ENCODE measurements at regions not wholly inside any gene's neighbourhood (a gene's known extent, or its start where the extent isn't known, plus 50 kb on each side); places are given as distances from the start of the nearest gene placed in this dataset.

DNA sequence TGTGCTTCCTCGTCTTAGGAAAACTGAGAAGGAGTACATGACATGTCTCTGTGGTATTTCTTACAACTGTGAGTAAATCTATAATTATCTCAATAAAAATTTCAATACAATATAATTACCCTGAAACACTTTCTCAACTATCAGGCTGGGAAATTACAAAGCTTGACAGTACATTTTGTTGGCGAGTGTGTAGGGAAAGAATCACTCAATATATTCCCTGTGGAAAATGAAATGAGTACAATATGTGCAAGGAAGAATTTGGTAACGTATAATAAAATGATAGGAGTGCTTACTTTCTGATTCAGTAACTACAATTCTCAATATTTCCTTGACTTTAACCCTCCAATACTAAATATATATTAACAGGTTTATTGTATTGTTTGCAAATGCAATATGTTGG lies 818.2 kb upstream of the CADM2 start:
- TF ChIP-seq, protein P1, sequence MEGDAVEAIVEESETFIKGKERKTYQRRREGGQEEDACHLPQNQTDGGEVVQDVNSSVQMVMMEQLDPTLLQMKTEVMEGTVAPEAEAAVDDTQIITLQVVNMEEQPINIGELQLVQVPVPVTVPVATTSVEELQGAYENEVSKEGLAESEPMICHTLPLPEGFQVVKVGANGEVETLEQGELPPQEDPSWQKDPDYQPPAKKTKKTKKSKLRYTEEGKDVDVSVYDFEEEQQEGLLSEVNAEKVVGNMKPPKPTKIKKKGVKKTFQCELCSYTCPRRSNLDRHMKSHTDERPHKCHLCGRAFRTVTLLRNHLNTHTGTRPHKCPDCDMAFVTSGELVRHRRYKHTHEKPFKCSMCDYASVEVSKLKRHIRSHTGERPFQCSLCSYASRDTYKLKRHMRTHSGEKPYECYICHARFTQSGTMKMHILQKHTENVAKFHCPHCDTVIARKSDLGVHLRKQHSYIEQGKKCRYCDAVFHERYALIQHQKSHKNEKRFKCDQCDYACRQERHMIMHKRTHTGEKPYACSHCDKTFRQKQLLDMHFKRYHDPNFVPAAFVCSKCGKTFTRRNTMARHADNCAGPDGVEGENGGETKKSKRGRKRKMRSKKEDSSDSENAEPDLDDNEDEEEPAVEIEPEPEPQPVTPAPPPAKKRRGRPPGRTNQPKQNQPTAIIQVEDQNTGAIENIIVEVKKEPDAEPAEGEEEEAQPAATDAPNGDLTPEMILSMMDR (IDR thresholded peaks at IDR 0.05; ENCODE audit: low read depth, low read length, missing control alignments): no peak
- no peak for DNase-seq (ENCODE audit: extremely low read depth, low read depth)
- no peak overlapping the region for H3K4me3 ChIP-seq (replicated peaks; ENCODE audit: low read depth, low read length)

DNA sequence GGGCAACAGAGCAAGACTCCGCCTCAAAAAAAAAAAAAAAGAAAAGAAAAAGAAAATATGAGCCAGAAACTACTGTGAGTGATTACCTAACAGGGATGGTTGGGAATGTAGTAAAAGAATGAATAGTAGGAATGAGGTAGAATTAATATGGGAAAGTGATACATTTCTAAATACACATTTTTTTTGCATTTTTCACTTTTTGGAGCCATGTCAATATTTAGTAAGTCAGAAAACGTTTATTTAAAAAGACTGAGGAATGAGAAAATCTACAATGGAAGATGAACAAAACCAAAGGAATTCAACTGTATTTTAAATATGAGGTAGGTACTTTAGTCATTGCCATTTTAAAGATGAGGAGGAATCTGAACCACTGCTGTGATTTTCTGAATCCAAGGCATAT lies 817.2 kb upstream of the CADM2 start:
- H3K4me3 ChIP-seq (replicated peaks; ENCODE audit: low read depth, low read length): no peak overlapping the region
- no peak for DNase-seq (ENCODE audit: extremely low read depth, low read depth)
- TF ChIP-seq, protein P1 (IDR thresholded peaks at IDR 0.05; ENCODE audit: low read depth, low read length, missing control alignments): no peak

- H3K4me3 ChIP-seq (replicated peaks; ENCODE audit: low read depth, low read length): no peak overlapping the region
- TF ChIP-seq, protein P1 (IDR thresholded peaks at IDR 0.05; ENCODE audit: low read depth, low read length, missing control alignments): no peak
- no peak for DNase-seq (ENCODE audit: extremely low read depth, low read depth)
Observed at GRCh38 chr3:84165328-84165727, 793.5 kb upstream of the CADM2 start.

DNA sequence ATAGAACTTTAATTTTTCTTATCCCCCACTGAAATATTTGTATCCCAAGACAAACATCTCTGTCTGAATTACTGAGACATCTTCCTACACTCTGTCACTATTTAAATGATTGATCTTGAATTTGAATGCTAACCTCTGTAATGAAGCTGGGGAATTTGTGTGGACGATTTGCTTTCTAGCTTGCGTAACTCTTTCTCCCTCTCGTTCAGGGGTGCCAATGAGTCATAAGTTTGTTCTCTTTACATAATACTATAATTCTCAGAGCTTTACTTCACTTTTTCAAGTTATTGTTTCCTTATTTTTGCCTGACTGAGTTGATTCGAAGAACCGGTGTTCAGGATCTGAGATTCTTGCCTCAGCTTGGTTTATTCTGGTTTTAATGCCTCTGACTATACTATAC lies 783.3 kb upstream of the CADM2 start:
- H3K4me3 ChIP-seq (replicated peaks; ENCODE audit: low read depth, low read length): no peak overlapping the region
- TF ChIP-seq, protein P1 (IDR thresholded peaks at IDR 0.05; ENCODE audit: low read depth, low read length, missing control alignments): no peak
- DNase-seq (ENCODE audit: extremely low read depth, low read depth): no peak

DNA sequence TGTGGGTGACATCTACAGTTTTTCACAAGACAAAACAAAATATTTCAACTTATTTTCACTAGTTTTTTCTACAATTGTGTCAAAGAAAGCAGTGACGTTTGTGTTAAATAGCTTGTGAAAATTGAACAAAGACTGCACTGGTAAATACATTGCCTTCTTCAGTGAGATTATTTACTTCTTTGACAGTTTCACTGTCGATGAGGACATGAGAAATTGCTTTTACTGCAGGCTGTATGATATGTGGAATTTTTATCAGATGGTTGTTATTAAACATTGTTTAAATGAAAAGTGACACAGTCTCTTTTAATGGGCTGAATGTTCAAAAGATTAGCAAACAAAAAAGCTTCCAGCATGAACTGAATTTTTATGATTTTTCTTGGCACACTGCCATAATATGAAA lies 773.9 kb upstream of the CADM2 start:
- TF ChIP-seq, protein P1 (IDR thresholded peaks at IDR 0.05; ENCODE audit: low read depth, low read length, missing control alignments): no peak
- no peak overlapping the region for H3K4me3 ChIP-seq (replicated peaks; ENCODE audit: low read depth, low read length)
- DNase-seq (ENCODE audit: extremely low read depth, low read depth): no peak

GRCh38 chr3:84194029-84194428 lies 764.8 kb upstream of the CADM2 start:
- DNase-seq (ENCODE audit: extremely low read depth, low read depth): no peak
- TF ChIP-seq, protein P1 (IDR thresholded peaks at IDR 0.05; ENCODE audit: low read depth, low read length, missing control alignments): no peak
- H3K4me3 ChIP-seq (replicated peaks; ENCODE audit: low read depth, low read length): no peak overlapping the region

DNA sequence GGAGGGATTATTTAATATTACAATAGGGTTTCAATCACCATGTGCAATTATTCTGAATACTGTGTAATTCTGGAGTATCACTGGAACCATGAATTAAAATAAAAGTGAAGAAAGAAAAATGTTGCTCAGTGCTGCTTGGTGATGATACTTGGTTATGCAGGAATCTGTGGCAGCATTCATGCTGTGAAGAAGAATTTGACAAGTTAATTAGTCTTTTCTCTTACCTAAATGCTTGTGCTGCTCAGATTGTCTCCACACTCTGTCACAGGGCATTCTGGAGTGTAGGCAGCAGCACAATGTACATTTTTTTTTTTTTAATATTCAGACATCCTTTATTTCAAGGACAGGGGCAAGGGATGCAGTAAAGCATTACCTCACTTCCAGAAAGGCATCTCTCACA lies 749.3 kb upstream of the CADM2 start:
- no peak for DNase-seq (ENCODE audit: extremely low read depth, low read depth)
- no peak overlapping the region for H3K4me3 ChIP-seq (replicated peaks; ENCODE audit: low read depth, low read length)
- TF ChIP-seq, protein P1 (IDR thresholded peaks at IDR 0.05; ENCODE audit: low read depth, low read length, missing control alignments): no peak

All from HFF-Myc (cell line).